A172 (cell line): ENCODE measurements at regions not wholly inside any gene's neighbourhood (a gene's known extent, or its start where the extent isn't known, plus 50 kb on each side); places are given as distances from the start of the nearest gene placed in this dataset.
"Not testable (repeated sequence)": the region's sequence is repeated elsewhere in the genome, so short reads cannot be mapped to it uniquely, and the experiment has no call there.

Source experiments
- DNase-seq: peaks from one replicate; pipeline ENCODE4 v3.0.0-alpha.2; 2015; ENCODE audit warnings: low spot score

GRCh38 chr2:82326180-82326767 lies 2021.7 kb upstream of the LRRTM1 start:
- DNase-seq: not testable (repeated sequence)

- DNase-seq: no peak
Measured at GRCh38 chr2:82320296-82320695, 2015.7 kb upstream of the LRRTM1 start.

- DNase-seq: no peak
Measured at GRCh38 chr2:82317012-82317411, 2012.5 kb upstream of the LRRTM1 start.

GRCh38 chr2:82316586-82316985 lies 2012.0 kb upstream of the LRRTM1 start:
- DNase-seq: no peak

GRCh38 chr2:82314836-82315472 lies 2010.4 kb upstream of the LRRTM1 start:
- no peak for DNase-seq

- no peak for DNase-seq
Measured at GRCh38 chr2:82307511-82307910, 2003.0 kb upstream of the LRRTM1 start.

GRCh38 chr2:82301506-82301905 lies 1997.0 kb upstream of the LRRTM1 start:
- DNase-seq: no peak

GRCh38 chr2:82289446-82289845 lies 1984.9 kb upstream of the LRRTM1 start:
- no peak for DNase-seq

- DNase-seq: no peak
Measured at GRCh38 chr2:82283075-82283474, 1978.5 kb upstream of the LRRTM1 start.

- no peak for DNase-seq
Measured at GRCh38 chr2:82282111-82282882, 1977.7 kb upstream of the LRRTM1 start.

- DNase-seq: no peak
Measured at GRCh38 chr2:82279367-82279766, 1974.8 kb upstream of the LRRTM1 start.

- DNase-seq: no peak
Measured at GRCh38 chr2:82278416-82278815, 1973.9 kb upstream of the LRRTM1 start.

- no peak for DNase-seq
Measured at GRCh38 chr2:82275599-82275998, 1971.0 kb upstream of the LRRTM1 start.

- DNase-seq: no peak
Measured at GRCh38 chr2:82268446-82268845, 1963.9 kb upstream of the LRRTM1 start.

- DNase-seq: no peak
Measured at GRCh38 chr2:82260521-82260920, 1956.0 kb upstream of the LRRTM1 start.

GRCh38 chr2:82259551-82259950 lies 1955.0 kb upstream of the LRRTM1 start:
- DNase-seq: no peak

GRCh38 chr2:82257796-82258555 lies 1953.4 kb upstream of the LRRTM1 start:
- DNase-seq: no peak

- no peak for DNase-seq
Measured at GRCh38 chr2:82256983-82257632, 1952.6 kb upstream of the LRRTM1 start.

- DNase-seq: no peak
Measured at GRCh38 chr2:82256288-82256687, 1951.7 kb upstream of the LRRTM1 start.

- no peak for DNase-seq
Measured at GRCh38 chr2:82254728-82255127, 1950.2 kb upstream of the LRRTM1 start.

- DNase-seq: no peak
Measured at GRCh38 chr2:82246220-82246775, 1941.7 kb upstream of the LRRTM1 start.

- DNase-seq: no peak
Measured at GRCh38 chr2:82239176-82239575, 1934.6 kb upstream of the LRRTM1 start.
